ENCODE measurements at regions not wholly inside any gene's neighbourhood (a gene's known extent, or its start where the extent isn't known, plus 50 kb on each side); places are given as distances from the start of the nearest gene placed in this dataset.

GRCh38 chr6:99808992-99809391, 185.0 kb downstream of the MCHR2 start:
- DNase-seq = no peak

DNA sequence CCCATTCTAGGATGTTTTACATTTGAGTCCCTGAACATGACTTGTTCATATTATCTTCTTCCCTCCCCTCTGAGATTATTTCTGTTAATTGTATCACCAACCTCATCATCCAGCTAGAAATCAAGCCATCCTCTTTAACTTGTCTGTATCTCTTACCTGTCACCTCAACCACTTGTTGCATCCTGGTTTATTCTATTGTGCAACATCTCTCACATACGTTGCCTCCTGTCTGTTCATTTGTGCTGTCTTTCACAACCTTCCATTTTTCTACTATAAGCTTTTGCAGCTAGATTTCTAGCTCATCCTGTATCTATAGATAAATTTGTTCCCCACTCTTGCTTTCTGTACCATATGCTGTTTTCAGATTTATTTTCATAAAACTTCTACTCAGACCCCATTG, 183.7 kb downstream of the MCHR2 start:
- no peak for DNase-seq

- no peak for DNase-seq
Observed at GRCh38 chr6:99810942-99811620, 182.9 kb downstream of the MCHR2 start.

DNA sequence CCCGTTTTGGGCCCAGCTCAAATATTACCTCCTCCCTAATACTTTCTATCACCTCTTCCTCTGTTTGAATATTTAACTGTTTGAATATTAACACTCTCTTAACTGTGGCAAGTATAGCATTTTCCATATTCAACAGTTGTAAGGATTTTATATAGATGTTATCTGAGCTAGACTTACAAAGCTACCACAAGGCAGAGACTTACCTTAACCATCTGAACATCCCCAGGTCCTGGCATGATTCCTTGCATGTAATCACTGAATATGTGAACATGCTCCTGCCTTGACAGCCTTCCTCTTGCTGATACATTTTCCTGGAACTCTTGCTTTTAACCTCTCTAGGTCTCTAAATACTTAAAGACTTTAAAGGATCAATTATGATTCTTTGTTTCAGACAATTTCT, 182.4 kb downstream of the MCHR2 start:
- no peak for DNase-seq

DNA sequence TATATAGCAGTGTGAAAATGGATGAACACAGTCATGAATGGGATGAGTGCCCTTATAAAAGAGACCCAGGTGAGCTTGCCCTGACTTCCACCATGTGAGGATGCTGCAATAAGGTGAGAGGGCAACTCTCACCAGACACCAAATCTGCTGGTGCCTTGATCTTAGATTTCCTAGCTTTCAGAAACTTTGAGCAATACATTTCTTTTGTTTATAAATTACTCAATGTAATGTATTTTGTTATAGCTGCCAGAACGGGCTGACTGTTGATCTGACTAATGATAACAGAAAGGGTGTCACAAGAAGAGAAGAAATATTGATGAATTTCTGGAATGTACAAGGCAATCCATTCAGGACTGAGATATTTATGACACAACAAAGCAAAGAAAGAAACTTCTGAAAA, 180.5 kb downstream of the MCHR2 start:
- DNase-seq = no peak

DNA sequence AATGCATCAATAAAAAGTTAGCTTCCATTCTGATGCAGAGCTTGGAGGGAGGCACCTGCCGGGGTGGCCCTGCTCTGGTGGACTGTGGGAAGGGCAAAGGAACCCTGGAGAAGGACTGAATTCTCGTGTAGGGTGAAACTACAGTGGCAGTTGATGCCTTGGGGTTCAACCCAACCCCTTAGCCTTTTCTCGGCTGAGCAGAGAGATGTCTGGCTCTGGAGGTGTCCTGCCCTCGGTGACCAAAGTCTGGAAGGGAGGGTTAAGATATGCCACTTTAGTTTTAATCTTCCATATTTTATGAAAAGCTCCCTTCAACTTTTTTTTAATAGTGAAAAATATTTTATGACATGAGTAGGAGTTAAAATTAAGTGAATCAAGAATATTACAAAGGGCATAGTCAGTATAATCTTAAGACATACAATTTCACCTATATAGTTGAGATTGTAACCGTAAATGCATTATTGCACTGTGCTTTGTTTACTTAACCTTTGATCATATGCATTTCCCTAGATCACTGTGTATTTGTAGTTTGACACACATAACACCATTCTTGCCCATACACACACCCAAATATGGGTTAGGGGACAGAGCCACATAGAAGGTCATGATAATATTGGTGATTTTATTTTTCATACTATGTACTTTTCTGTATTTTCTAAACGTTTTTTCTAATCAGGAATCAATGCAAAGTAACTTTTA, 179.6 kb downstream of the MCHR2 start:
- DNase-seq = no peak

- no peak for DNase-seq
Observed at GRCh38 chr6:99816795-99817194, 177.2 kb downstream of the MCHR2 start.

- no peak for DNase-seq
Observed at GRCh38 chr6:99818161-99818560, 175.9 kb downstream of the MCHR2 start.

DNA sequence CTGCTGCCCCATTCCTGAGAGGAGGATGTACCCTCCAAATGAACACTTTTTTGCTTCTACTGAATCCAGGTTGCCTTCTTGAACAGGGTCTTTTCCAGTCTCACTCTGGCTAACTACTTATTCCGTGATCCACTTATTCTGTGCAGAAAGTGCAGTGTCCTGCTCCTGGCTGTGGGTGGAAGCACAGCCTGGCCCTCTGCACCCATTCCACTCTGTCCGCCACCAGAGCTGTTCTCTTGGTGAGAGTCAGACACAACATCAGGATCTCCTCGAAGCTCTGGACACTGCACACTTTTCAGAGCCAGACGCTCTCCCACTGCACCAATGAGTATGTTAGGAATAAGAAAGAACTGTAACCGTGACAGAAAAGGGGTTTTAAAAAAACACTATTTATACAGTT, 174.2 kb downstream of the MCHR2 start:
- no peak for DNase-seq

DNA sequence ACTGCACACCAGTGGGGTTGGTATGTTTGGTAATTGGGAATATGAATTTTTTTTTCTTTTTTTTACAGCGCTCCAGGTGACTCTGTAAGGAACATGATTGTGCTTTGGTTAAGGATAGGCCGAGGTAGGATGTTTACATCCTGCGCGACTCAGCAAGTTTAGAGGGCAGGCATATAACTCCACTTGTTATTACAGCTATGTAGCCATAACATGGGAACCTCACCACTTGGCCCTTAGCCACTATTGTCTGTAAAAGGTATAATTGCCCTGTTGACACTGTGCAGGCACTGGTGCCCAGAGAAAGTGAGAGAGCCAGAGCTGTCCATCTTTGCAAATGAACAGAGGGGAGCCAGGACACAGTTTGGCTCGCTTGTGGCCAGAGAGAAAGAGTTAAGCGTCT, 172.9 kb downstream of the MCHR2 start:
- no peak for DNase-seq

DNA sequence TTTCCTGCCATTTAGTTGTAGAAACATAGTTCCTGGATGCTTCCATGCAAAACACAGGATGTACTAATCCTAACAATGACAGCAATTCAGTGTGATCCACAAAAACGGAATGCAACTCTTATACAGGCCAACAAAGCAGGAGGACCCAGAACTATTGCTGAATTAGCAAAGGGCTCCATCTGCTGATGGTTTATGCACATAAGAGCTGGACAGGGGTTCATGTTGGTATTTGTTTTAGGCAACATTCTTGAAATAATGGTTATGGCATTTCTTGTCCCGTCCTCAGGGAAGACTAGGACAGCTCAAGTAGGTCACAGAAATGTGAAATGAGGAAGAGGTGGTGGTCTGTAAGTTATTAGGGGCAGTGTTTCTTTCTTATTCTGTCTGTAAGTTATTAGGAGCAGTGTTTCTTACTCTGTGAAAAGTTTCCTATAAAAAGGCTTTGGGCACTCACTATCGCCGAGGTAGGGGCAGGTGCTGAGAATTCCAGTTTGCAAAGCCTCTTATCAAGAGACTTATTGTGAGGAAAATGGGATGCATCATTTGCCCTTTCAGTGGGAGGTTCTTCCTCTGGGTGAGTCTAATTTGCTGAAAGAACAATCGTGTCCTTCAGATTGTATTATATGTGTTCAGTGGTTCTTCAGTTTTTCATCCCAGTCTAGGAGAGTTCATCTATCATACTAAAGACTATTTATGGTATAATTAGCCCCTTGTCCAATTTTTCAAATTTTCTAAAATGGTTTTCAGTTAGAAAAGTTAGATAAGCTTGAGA, 171.1 kb downstream of the MCHR2 start:
- DNase-seq = no peak

- peak; percentile 14 for DNase-seq
Observed at GRCh38 chr6:99823513-99824235, 170.3 kb downstream of the MCHR2 start.

DNA sequence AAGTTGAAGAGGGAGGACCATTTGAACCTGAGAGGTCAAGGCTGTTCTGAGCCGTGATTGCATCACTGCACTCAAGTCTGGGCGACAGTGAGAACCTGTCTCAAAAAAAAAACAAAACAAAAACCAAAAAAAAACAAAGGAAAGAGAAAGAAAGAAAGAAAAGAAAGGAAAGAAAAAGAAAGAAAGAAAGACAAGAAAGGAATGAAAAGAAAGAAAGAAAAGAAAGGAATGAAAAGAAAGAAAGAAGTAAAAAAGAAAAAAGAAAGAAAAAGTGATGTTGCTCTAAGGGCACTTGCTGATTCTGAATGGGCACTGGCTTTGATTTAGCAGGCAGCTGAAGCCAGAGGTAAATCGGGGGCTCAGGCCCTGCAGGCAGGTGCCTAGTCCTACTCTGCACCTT, 161.0 kb downstream of the MCHR2 start:
- DNase-seq = no peak

DNA sequence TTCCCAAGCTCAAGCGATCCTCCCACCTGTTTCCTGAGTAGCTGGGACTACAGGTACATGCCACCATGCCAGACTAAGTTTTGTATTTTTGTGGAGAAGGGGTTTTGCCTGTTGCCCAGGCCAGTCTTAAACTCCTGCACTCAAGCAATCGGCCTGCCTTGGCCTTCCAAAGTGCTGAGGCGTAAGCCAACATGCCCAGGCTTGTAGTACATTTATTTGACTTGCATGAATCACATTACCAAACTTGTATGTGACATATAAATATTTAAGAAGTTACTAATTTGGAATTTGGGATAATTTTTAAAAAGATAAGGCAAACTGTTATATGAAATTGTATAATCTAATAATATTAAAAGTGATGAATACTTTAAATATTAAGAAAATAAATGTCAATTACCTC, 157.6 kb downstream of the MCHR2 start:
- DNase-seq = no peak

DNA sequence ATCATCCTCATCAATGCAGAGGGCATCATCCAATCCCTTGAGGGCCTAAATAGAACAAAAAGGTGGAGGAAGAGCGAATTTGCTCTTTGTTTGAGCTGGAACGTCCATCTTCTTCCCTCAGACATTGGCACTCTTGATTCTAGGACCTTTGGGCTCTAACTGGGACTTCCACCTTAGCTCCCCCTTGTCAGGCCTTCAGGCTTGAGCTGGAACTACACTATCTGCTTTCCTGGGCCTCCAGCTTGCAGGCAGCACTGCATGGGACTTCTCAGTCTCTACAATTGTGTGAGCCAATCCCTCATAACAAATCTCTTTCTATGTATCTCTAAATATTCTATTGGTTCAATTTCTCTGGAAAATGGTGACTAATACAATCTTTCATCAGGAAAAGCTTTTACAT, 155.4 kb downstream of the MCHR2 start:
- DNase-seq = no peak

GRCh38 chr6:99841297-99841696, 152.7 kb downstream of the MCHR2 start:
- DNase-seq = no peak

- no peak for DNase-seq
Observed at GRCh38 chr6:99846006-99846405, 148.0 kb downstream of the MCHR2 start.

DNA sequence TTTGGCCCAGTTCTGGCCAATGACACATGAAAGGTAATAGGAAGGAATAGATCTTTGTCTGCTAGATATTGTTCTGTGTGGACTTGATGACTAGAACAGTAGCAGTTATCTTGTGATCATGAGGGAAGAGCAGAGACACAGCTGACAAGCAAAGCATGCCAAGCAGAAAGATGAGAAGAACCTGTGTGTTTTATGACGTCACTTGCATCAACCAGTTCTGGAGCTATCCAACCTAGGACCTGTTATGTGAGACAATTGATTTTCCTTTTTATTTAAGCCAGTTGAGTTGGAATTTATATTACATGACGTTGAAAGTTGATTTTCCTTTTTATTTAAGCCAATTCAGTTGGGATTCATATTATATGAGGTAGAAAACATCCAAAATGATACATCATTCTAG, 143.2 kb downstream of the MCHR2 start:
- DNase-seq = no peak

- no peak for DNase-seq
Observed at GRCh38 chr6:99852031-99852430, 142.0 kb downstream of the MCHR2 start.

DNA sequence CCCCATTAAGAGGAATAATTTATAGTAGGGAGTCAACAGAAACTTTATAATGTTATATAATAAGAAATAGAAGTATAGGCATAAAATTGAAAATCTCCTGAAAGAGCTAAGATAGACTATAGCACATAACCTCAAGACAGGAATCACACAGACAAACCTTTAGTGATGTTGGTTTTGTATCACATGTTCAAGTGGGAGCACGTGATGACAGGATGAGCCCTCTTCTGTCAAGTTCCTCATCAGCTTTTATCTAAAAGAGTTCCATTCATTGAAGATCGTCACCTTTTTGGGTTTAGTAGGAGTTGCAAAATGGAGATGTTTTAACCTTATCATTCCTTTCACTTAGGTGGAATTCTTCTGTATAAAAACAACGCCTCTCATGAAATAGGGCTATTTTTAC, 127.0 kb downstream of the MCHR2 start:
- DNase-seq = no peak

- DNase-seq = peak; percentile 68
Observed at GRCh38 chr6:99868074-99868702, 125.8 kb downstream of the MCHR2 start.

All from activated naive CD4-positive, alpha-beta T cell treated with anti-CD3 and anti-CD28 coated beads, Interleukin-2, amount 50 U/mL, for 16 hours (primary cell).